ENCODE measurements at regions not wholly inside any gene's neighbourhood (a gene's known extent, or its start where the extent isn't known, plus 50 kb on each side); places are given as distances from the start of the nearest gene placed in this dataset.
"Not testable (repeated sequence)": the region's sequence is repeated elsewhere in the genome, so short reads cannot be mapped to it uniquely, and the experiment has no call there.

DNA sequence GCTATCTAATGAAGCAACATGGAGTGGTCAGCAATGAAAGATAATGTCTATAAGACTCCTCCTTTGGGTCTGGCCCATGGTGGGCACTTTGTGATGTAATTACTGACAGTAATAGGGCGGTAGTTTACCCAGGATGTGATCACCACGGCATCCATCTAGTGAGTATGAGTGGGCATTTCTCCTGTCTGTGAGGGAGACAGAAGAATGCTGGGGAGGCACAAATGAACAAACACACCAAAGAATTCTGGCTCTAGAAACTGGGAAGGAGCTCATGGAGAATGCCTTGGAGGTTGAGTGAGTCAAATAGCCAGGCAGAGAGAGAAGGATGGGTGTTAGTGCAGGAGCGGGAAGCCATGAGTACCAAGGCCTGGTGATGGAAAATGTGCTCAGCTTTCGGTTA lies 217.5 kb downstream of the WNT5A start:
- TF ChIP-seq CTCF (IDR thresholded peaks at IDR 0.05; ENCODE audit: borderline replicate concordance, control extremely low read depth, extremely low read depth, insufficient read depth, missing control alignments) = no peak
- in situ Hi-C loops (cut with MboI; ENCODE audit: low sequenced_read_pairs, unreplicated experiment) = no loop called here

GRCh38 chr3:55269096-55269495 lies 218.0 kb downstream of the WNT5A start:
- in situ Hi-C loops (cut with MboI; ENCODE audit: low sequenced_read_pairs, unreplicated experiment) = no loop called here
- TF ChIP-seq CTCF (IDR thresholded peaks at IDR 0.05; ENCODE audit: borderline replicate concordance, control extremely low read depth, extremely low read depth, insufficient read depth, missing control alignments) = no peak
- no peak for DNase-seq (ENCODE audit: low spot score)

More for the DNA sequence above, 217.5 kb downstream of the WNT5A start:
- no peak for DNase-seq (ENCODE audit: low spot score)

DNA sequence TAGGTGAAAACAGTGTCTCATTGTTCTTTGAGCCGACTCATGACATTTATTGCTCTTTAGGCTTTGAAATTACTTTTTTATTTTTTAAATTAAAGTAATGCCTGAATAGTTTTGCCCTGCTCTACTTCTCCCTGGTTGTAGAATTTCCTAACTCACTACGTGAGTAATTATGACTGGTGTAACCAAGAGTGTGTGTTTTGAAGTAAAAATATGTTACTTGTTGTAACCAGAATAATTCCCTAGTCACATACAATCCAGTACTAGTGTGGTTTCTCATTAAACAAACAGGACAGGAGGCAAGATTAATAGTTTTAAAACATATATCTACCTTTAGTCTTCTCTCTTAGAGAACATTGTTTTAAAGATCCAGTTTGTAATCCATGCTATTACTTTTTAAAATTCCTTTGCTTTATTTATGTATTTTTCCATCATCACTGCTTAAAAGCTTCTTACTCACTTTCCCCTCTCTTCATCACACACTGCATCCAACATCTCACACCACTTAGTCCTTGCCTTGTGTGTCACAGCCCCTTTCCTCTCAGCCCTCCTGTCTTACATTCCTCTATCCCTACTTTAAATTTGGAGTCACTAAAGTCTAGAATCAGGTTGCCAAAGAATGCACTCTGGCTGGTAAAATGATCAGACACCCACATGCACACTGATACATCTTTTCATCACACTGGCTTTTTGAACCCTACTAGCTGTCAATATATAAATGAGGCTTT lies 219.7 kb downstream of the WNT5A start:
- no peak for TF ChIP-seq CTCF (IDR thresholded peaks at IDR 0.05; ENCODE audit: borderline replicate concordance, control extremely low read depth, extremely low read depth, insufficient read depth, missing control alignments)
- no peak for DNase-seq (ENCODE audit: low spot score)
- in situ Hi-C loops (cut with MboI; ENCODE audit: low sequenced_read_pairs, unreplicated experiment) = no loop called here

- DNase-seq (ENCODE audit: low spot score) = no peak
- TF ChIP-seq CTCF (IDR thresholded peaks at IDR 0.05; ENCODE audit: borderline replicate concordance, control extremely low read depth, extremely low read depth, insufficient read depth, missing control alignments) = no peak
- in situ Hi-C loops (cut with MboI; ENCODE audit: low sequenced_read_pairs, unreplicated experiment) = no loop called here
Observed at GRCh38 chr3:55264919-55265318, 222.2 kb downstream of the WNT5A start.

GRCh38 chr3:55252921-55253320 lies 234.2 kb downstream of the WNT5A start:
- no peak for DNase-seq (ENCODE audit: low spot score)

DNA sequence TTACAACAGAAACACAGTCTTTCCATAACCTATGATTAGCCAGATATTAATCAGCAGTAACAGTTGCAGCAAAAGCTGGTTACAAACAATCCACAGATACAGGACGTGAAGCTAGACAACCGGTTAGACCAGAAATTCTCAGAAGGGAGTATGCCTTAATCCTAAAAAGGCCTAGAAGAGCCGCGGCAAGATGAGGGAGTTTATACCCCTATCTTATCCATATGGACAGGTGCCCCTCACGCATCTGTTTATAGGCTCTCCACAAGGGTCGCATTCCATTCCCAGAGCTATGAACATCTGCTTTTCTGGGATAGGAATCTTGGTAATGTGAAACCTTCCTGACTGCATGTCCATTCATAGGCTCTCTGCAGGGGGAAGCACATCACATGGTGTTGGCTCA lies 237.9 kb downstream of the WNT5A start:
- in situ Hi-C loops (cut with MboI; ENCODE audit: low sequenced_read_pairs, unreplicated experiment); DNase-seq (ENCODE audit: low spot score): not testable (repeated sequence)

More at GRCh38 chr3:55252921-55253320, 234.2 kb downstream of the WNT5A start:
- in situ Hi-C loops (cut with MboI; ENCODE audit: low sequenced_read_pairs, unreplicated experiment) = no loop called here
- no peak for TF ChIP-seq CTCF (IDR thresholded peaks at IDR 0.05; ENCODE audit: borderline replicate concordance, control extremely low read depth, extremely low read depth, insufficient read depth, missing control alignments)

DNA sequence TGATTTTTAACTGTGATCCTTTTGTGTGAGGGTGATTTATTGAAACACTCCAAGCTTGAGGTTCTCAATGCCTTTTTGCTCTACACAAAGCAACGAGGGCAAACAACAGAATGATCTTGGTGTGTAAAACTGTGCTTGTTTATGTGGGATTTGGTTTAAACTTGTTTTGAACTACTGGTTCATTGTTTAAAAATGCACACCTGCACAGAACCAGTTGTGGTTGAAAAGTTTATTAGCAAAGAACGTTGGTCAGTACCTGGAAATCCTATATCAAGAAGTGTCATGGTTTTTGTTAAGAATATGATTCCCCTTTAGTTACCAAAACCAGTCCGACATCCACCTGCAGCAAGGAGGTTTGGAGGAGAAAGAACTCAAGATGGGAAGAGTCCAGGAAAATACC lies 239.4 kb downstream of the WNT5A start:
- no peak for DNase-seq (ENCODE audit: low spot score)
- TF ChIP-seq CTCF (IDR thresholded peaks at IDR 0.05; ENCODE audit: borderline replicate concordance, control extremely low read depth, extremely low read depth, insufficient read depth, missing control alignments) = no peak
- in situ Hi-C loops (cut with MboI; ENCODE audit: low sequenced_read_pairs, unreplicated experiment) = no loop called here

All from GM13976 (cell line).